Thymus (tissue), 11 donors: ENCODE measurements at regions not wholly inside any gene's neighbourhood (a gene's known extent, or its start where the extent isn't known, plus 50 kb on each side); places are given as distances from the start of the nearest gene placed in this dataset.

Source experiments
- DNase-seq, 9 donors: peaks; one replicate each; pipeline ENCODE4 v3.0.0-alpha.2; 2013; ENCODE audit warnings: low spot score in 9 of 9, low read depth in 6 of 9, missing footprints in 1 of 9
- H3K27ac ChIP-seq, 2 donors: one replicate each; pipeline ENCODE4 v1.5.1; 2013; ENCODE audit warnings: control low read depth in 1 of 2, low read depth in 1 of 2, low read length in 1 of 2, mild to moderate bottlenecking in 1 of 2, moderate library complexity in 1 of 2
- H3K27me3 ChIP-seq, 2 donors: one replicate each; pipeline ENCODE4 v1.5.1; 2013; ENCODE audit warnings: low read length in 1 of 2; ENCODE audit not compliant: control insufficient read depth in 2 of 2, insufficient read depth in 1 of 2
- H3K36me3 ChIP-seq, 2 donors: one replicate each; pipeline ENCODE4 v1.5.1; 2013; ENCODE audit warnings: low read length in 1 of 2, mild to moderate bottlenecking in 1 of 2, moderate library complexity in 1 of 2; ENCODE audit not compliant: control insufficient read depth in 2 of 2, insufficient read depth in 2 of 2
- H3K4me1 ChIP-seq, 2 donors: one replicate each; pipeline ENCODE4 v1.5.1; 2013; ENCODE audit warnings: low read length in 2 of 2; ENCODE audit not compliant: control insufficient read depth in 2 of 2, insufficient read depth in 2 of 2
- H3K4me3 ChIP-seq, 2 donors: one replicate each; pipeline ENCODE4 v1.5.1; 2013; ENCODE audit warnings: low read length in 2 of 2, control low read depth in 1 of 2, mild to moderate bottlenecking in 1 of 2
- H3K9me3 ChIP-seq, 2 donors: one replicate each; pipeline ENCODE4 v1.5.1; 2013; ENCODE audit warnings: low read length in 1 of 2, mild to moderate bottlenecking in 1 of 2; ENCODE audit not compliant: control insufficient read depth in 2 of 2, insufficient read depth in 1 of 2
- WGBS: extraction: QIAGEN DNeasy Blood & Tissue Kit; methylation state at CpG from one replicate; pipeline ENCODE4 v1.1.7; 2013; 5-methylcytosine and 5-hydroxymethylcytosine counted together
- donor health status: healthy.

DNA sequence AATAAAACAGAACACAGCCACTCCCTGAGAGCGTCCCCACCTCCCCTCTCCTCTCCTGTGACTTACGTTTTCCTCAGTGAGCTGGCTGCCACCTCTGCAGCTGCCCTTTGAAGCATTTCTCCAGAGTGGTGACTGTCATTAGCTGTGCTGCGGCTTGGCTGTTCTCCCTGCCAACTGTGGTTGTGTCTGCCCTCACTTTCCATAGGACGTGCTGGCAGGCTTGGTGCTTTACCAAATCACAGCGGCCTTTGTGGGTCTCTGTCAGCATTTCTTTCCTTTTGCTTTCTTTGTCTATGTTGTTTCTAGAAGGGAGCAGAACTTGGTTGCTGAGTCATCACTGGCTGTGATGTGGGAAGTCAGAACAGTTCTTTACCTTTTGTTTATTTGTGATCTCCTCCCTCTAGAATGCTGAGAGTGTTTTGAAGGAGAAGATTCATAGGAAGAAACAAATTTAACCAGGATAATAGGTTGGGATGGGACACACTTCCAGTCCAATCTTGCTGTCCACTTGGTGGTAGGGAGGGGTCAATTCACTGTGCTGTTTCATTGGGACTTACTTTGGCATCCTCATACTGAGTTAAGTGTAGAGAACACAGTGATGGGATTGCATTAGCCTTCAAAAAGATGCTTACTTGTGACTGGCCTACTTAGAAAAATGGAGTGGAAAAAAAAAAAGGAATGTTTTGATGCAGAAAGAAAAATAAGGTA is 88.2 kb downstream of the TMX1 start:
- H3K4me3 ChIP-seq, result no peak overlapping the region
- H3K9me3 ChIP-seq, result no peaks in the 10 kb centered on the region
- H3K4me1 ChIP-seq, result no peaks in the 10 kb centered on the region
- no peaks in the 10 kb centered on the region for H3K36me3 ChIP-seq
- no peak overlapping the region for H3K27ac ChIP-seq
- WGBS, result 23% methylated on average over 5 of the region's 5 CpGs
- peak in 2 of 9 donors; percentile 5 to 10 for DNase-seq
- no peaks in the 10 kb centered on the region for H3K27me3 ChIP-seq

DNA sequence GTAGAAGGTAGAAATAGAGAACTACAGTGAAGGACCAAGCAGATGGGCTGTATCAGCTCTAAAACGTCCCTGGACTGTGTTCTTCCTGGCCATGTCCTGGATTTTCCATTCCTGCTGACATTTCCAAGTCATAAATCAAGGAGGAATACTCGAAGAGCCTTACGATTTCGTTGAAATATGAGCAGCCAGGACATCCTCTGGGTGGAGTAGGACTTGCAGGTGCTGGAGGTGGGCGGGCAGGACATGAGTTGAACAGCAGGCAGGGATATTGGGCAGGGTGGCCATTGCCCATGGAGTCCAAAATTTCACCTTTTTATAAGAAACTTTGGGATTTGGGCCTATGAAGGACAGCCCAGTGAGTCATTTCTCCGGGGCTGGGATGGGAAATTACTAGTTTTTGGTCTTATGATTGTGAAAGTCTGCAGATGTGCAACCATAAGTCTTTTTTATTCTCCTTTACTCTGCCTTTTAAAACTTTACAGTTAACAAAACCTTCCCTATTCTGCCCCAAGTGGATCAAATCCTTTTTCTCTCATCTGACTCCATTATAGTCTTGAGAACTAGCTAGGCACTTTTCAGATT is 88.8 kb downstream of the TMX1 start:
- Histone ChIP-seq H3K4me3 (no peak overlapping the region), H3K36me3 (no peaks in the 10 kb centered on the region), H3K4me1 (no peaks in the 10 kb centered on the region), H3K27me3 (no peaks in the 10 kb centered on the region), H3K27ac (no peak overlapping the region), H3K9me3 (no peaks in the 10 kb centered on the region)
- WGBS, result 73% methylated on average over 6 of the region's 6 CpGs
- DNase-seq, result no peak

DNA sequence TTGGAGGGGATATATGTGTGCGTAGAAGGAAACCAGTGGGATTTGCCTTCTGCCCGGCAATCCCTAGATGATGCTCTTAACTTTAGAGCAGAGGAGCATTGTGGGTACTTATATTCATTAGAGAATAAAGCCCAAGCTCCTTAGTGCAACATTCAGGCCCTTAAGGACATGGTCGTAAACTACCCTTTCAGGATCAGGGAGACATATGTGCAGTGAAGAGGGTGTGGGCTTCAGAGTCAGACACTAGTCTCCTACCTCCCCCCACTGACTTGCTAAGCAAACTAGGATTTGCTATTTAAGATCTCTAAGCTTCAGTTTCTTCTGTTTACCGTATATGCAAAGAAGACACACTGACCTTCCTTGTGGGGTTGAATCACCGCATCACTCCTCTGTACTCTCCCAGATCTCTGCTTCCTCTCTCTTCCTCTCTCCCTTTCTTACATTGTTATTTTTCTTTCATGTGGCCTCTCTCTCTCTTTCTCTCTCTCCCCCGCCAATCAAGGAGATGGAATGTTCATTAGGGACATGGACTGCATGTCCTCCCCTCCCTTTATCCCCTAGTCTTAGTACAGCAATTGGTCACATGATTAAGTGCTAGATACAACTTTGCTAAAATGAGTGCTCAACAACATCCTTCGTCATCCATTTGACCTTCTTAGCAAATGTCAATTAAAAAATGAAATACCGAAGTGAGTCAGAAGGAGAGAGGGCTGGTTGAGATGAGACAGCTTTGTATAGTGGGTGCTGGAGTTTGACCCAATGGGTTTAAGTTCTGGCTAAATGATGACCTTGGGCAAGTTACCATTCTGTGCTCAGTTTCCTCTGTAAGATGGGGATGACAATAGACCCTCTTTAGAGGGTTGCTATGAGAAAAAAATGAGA is 91.7 kb downstream of the TMX1 start:
- H3K9me3 ChIP-seq, result no peaks in the 10 kb centered on the region
- no peak overlapping the region for H3K4me3 ChIP-seq
- H3K27ac ChIP-seq, result no peak overlapping the region
- WGBS, result 94% methylated on average over 8 of the region's 8 CpGs
- H3K4me1 ChIP-seq, result no peaks in the 10 kb centered on the region
- no peaks in the 10 kb centered on the region for H3K27me3 ChIP-seq
- no peak for DNase-seq
- no peaks in the 10 kb centered on the region for H3K36me3 ChIP-seq

DNA sequence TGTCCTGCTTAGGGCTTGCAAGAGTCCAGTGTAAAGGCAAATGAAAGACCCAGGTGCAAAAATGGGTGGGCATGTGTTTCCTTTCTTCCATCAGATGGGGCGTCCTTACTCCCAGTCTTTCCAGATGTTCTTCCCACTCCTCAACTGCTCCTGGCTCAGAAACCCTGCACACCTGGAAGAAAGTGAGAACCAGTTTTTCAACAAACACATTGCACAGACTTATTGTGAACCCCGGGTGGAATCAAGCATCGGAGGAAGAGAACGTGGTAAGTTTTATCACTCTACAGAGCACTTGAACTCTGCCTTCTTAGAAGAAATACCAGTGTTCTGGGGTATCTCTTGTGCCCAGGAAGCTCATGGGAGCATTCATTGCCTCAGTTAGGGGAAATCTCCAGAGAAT is 93.3 kb downstream of the TMX1 start:
- no peak for DNase-seq
- Histone ChIP-seq H3K27ac (no peak overlapping the region), H3K27me3 (no peaks in the 10 kb centered on the region), H3K36me3 (no peaks in the 10 kb centered on the region), H3K4me1 (no peaks in the 10 kb centered on the region), H3K9me3 (no peaks in the 10 kb centered on the region), H3K4me3 (no peak overlapping the region)
- 94% methylated on average over 4 of the region's 4 CpGs for WGBS

DNA sequence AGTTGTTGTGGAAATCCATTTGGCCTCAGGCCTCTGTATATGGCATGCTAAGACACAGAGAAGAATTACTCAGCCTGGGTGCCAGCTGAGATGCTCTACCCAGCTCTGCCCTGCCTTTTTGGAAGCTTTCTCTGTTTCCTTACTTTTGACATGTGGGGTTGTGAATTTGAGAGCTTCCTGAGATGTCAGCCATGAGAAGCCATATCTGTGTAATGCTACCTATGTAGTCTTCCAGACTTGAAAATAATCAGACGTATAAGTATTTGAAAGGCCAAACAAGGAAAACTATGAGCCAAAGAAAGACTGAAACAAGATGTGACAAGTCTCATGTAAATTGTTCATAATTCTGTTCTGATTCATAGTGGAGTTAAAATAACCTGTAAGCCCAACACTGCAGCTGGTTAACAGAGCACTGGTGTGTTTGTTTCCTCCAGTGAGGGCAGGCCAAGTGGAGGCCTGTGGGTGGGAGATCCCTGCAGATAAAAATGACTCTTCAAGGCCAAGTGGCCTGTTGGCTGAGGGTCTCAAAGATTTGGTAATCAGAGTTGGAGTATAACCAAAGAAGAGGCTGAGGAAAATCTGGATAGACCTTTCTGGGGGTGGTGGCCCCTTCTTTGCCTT is 94.0 kb downstream of the TMX1 start:
- Histone ChIP-seq H3K27me3 (no peaks in the 10 kb centered on the region), H3K27ac (peak overlapping the region in 1 of 2 donors; percentile 75), H3K9me3 (no peaks in the 10 kb centered on the region), H3K4me1 (no peaks in the 10 kb centered on the region), H3K36me3 (no peaks in the 10 kb centered on the region), H3K4me3 (no peak overlapping the region)
- no peak for DNase-seq
- 93% methylated on average over 1 of the region's 1 CpG for WGBS

DNA sequence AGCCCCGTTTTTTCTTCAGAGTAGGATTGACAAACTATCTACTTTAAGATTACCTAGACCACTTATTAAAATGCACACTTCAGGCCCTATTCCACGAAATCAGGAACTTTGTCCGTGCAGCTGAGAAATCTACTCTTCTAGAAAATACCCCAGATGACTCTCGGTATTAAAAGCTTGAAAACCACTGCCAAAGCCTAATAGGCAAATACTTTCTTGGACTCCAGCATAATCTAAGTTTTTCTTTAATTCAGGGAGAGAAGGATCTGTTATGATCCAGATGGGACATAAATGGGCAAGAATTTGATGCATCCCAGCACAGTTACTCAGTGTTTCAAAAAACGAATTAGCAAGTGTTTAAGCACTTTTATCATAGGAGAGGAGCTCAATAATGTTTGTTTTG is 94.5 kb downstream of the TMX1 start:
- H3K4me1 ChIP-seq, result no peaks in the 10 kb centered on the region
- DNase-seq, result no peak

DNA sequence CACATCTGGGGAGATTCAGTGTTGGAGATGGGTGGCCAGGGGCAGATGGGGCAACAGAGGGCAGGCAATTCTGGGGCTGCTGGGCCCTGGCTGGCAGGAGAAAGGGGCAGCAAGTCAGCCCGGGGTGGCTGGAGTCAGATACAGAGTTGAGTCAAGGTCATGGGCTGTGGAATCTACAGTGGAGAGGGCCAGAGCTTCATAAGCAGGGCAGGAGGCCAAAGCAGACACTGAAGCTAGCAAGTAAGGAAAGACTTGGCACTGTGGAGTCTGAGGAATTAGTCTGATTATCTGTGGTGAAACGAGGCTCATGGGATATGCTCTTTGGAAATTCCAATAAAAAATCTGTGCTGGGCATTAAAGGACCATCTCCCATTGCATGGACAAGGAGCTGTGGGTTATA is 95.5 kb downstream of the TMX1 start:
- H3K27ac ChIP-seq, result no peak overlapping the region
- H3K9me3 ChIP-seq, result no peaks in the 10 kb centered on the region
- no peaks in the 10 kb centered on the region for H3K4me1 ChIP-seq
- no peak for DNase-seq
- no peaks in the 10 kb centered on the region for H3K36me3 ChIP-seq
- no peak overlapping the region for H3K4me3 ChIP-seq
- WGBS, result 96% methylated on average over 2 of the region's 2 CpGs
- no peaks in the 10 kb centered on the region for H3K27me3 ChIP-seq

More for the DNA sequence above, 94.5 kb downstream of the TMX1 start:
- Histone ChIP-seq H3K9me3 (no peaks in the 10 kb centered on the region), H3K27me3 (no peaks in the 10 kb centered on the region), H3K4me3 (no peak overlapping the region), H3K27ac (no peak overlapping the region), H3K36me3 (no peaks in the 10 kb centered on the region)
- WGBS, result 93% methylated on average over 5 of the region's 5 CpGs

DNA sequence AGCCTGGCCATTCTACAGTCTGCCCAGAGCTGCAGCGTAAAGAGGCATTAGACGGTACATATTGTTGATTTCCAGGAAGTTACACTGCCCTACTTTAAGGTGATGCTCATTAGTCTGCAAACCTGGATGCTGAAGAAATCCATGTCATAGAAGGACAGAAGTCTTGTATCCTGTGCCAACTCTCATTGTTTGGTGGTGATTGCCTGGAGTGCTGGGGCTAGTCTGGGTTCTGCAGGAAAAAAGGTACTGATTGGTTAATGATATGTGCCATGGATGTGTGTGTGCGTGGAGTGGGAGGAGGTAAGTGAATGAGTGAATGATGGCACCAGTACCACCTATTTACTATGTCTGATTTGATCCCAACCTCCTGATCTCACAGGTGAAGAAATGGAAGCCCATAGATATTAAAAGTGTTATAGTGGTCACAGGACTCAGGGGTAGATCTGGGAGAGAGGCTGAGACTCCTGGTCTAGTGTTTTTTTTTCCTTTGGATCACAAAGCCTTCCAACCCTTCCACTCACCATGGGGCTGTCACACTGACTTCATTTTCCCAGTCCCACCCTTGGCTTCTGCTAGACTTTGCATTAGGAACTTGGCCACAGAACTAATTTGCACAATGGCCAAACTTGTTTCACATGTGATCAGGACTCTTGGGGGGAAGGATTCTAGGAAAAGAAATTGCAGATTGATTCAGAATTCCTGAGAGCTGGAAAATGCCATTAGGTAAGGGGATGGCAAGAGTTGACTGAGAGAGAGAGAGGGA is 96.1 kb downstream of the TMX1 start:
- H3K9me3 ChIP-seq, result no peaks in the 10 kb centered on the region
- 99% methylated on average over 3 of the region's 3 CpGs for WGBS
- H3K4me3 ChIP-seq, result no peak overlapping the region
- no peak for DNase-seq
- H3K4me1 ChIP-seq, result no peaks in the 10 kb centered on the region
- no peaks in the 10 kb centered on the region for H3K27me3 ChIP-seq
- no peak overlapping the region for H3K27ac ChIP-seq
- H3K36me3 ChIP-seq, result no peaks in the 10 kb centered on the region
